ENCODE measurements at regions not wholly inside any gene's neighbourhood (a gene's known extent, or its start where the extent isn't known, plus 50 kb on each side); places are given as distances from the start of the nearest gene placed in this dataset.

DNA sequence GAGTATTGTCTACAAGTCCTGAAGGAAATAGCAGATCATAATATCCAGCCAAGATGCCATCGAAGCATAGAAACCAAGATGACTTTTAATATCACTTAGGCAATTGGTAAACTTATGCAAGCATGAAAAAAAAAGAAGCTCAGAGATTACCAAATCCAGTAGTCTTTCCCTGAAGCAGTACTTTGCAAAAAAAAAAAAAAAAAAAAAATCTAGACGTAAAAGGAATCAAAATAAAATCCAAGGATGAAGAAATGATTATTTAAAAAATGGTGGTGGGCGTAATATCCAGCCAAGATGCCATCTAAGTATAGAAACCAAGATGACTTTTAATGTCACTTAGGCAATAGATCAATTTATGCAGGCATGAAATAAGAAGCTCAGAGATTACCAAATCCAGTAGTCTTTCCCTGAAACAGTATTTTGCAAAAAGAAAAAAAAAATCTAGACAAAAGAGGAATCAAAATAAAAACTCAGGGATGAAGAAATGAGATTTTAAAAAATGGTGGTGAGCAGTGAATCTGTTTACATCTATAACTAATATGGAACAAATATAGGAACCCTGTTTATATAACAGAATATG, 108.8 kb downstream of the GYPC start:
- TF ChIP-seq, protein P1, sequence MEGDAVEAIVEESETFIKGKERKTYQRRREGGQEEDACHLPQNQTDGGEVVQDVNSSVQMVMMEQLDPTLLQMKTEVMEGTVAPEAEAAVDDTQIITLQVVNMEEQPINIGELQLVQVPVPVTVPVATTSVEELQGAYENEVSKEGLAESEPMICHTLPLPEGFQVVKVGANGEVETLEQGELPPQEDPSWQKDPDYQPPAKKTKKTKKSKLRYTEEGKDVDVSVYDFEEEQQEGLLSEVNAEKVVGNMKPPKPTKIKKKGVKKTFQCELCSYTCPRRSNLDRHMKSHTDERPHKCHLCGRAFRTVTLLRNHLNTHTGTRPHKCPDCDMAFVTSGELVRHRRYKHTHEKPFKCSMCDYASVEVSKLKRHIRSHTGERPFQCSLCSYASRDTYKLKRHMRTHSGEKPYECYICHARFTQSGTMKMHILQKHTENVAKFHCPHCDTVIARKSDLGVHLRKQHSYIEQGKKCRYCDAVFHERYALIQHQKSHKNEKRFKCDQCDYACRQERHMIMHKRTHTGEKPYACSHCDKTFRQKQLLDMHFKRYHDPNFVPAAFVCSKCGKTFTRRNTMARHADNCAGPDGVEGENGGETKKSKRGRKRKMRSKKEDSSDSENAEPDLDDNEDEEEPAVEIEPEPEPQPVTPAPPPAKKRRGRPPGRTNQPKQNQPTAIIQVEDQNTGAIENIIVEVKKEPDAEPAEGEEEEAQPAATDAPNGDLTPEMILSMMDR (IDR thresholded peaks at IDR 0.05; ENCODE audit: low read depth, low read length) = no peak
- no peak for TF ChIP-seq POLR2A (IDR thresholded peaks at IDR 0.05; ENCODE audit: extremely low read depth, insufficient read length)
